ENCODE measurements at regions not wholly inside any gene's neighbourhood (a gene's known extent, or its start where the extent isn't known, plus 50 kb on each side); places are given as distances from the start of the nearest gene placed in this dataset.

DNA sequence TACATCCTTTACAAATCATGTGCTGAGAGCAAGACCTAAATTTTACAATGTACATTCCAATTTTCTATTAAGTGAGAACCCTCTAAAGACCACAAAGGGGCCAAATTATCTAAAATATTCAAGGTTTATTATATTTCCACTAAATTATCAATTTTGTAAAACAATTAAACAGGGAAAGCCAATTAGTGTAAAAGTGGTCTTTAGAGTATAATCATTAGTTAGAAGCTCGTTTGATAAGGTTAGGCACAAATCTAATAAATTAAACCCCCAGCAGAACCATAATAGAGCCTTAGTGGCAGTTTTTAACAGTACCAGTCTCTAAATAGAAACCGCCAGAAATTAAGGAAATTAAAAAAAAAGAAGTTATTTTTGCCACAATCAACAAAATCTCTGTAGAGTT, 249.1 kb upstream of the MANEA start:
- Histone ChIP-seq H2AFZ (ENCODE audit: low read length) (no peak overlapping the region), H4K91ac (replicated peaks; ENCODE audit: insufficient read length, low read length) (no peak overlapping the region), H3K27me3 (replicated peaks in 1 of 4; ENCODE audit: control insufficient read depth in 3 of 4, extremely low read depth in 1 of 4, insufficient read depth in 3 of 4, low read length in 3 of 4) (no peaks in the 10 kb centered on the region), H4K20me1 (replicated peaks in 1 of 2; ENCODE audit: control insufficient read depth in 1 of 2, insufficient read depth in 2 of 2, low read length in 2 of 2) (no peaks in the 10 kb centered on the region), H3K4ac (replicated peaks; ENCODE audit: insufficient read length, low read depth, low read length) (no peak overlapping the region), H3K79me1 (ENCODE audit: low read depth, low read length) (no peaks in the 10 kb centered on the region), H3K18ac (ENCODE audit: extremely low read depth, low read length) (no peak overlapping the region), H2BK5ac (ENCODE audit: low read depth, low read length) (no peak overlapping the region), H3K9me3 (ENCODE audit: insufficient read depth in 2 of 2, low read depth in 1 of 2, low read length in 1 of 2) (no peaks in the 10 kb centered on the region), H2AK5ac (ENCODE audit: low read depth, low read length) (no peak overlapping the region), H2BK12ac (ENCODE audit: low read depth, low read length) (no peak overlapping the region), H3K23me2 (ENCODE audit: low read depth, low read length) (no peaks in the 10 kb centered on the region), H3K9ac (replicated peaks in 1 of 4; ENCODE audit: extremely low read depth in 1 of 4, low read depth in 3 of 4, low read length in 3 of 4) (no peak overlapping the region), H4K8ac (ENCODE audit: extremely low read depth, insufficient read depth, low read length) (no peak overlapping the region), H3K79me2 (ENCODE audit: control insufficient read depth in 1 of 2, insufficient read depth in 2 of 2, low read length in 2 of 2) (no peaks in the 10 kb centered on the region), H3K4me2 (ENCODE audit: insufficient read depth in 1 of 2, low read depth in 2 of 2, low read length in 2 of 2) (no peak overlapping the region), H3K27ac (ENCODE audit: low read depth, low read length) (no peak overlapping the region), H3K4me1 (replicated peaks in 1 of 4; ENCODE audit: control insufficient read depth in 3 of 4, insufficient read depth in 4 of 4, low read length in 3 of 4) (no peaks in the 10 kb centered on the region), H2BK120ac (replicated peaks; ENCODE audit: low read depth, low read length) (no peak overlapping the region), H3K14ac (ENCODE audit: insufficient read length) (no peak overlapping the region), H4K5ac (ENCODE audit: insufficient read length, low read depth, low read length) (no peak overlapping the region), H3K56ac (replicated peaks; ENCODE audit: insufficient read length, low read depth, low read length) (no peak overlapping the region), H3K23ac (ENCODE audit: insufficient read length) (no peak overlapping the region), H2BK15ac (ENCODE audit: low read length) (no peak overlapping the region), H2BK20ac (ENCODE audit: low read length) (no peak overlapping the region), H3K36me3 (ENCODE audit: control insufficient read depth in 2 of 4, insufficient read depth in 4 of 4, low read length in 3 of 4) (no peaks in the 10 kb centered on the region), H3K4me3 (ENCODE audit: extremely low read depth in 1 of 4, insufficient read depth in 2 of 4, low read depth in 3 of 4, low read length in 4 of 4) (no peak overlapping the region)
- CTCF ChIA-PET (ENCODE audit: partially characterized antibody), result no interaction called here
- FAIRE-seq (no peak), DNase-seq (ENCODE audit: low read depth in 1 of 2, low spot score in 2 of 2) (no peak)
- POLR2A ChIA-PET (ENCODE audit: partially characterized antibody), result no interaction called here
- WGBS, 2 experiments (ENCODE audit: extremely low coverage in 1 of 2, insufficient coverage in 1 of 2, insufficient read length in 1 of 2, insufficient replicate concordance in 2 of 2, low coverage in 1 of 2, low lambda C conversion rate in 2 of 2, missing lambda C conversion rate in 1 of 2), result 62% methylated on average over 2 of the region's 2 CpGs; no CpG with 5 or more reads in 1 of the 2 experiments
- TF ChIP-seq SIRT6 (IDR thresholded peaks at IDR 0.05; ENCODE audit: low read length) (no peak), CHD1 (IDR thresholded peaks at IDR 0.05; ENCODE audit: low read depth, low read length) (no peak), JUN (IDR thresholded peaks at IDR 0.05; ENCODE audit: low read depth, low read length) (no peak), KDM4A (IDR thresholded peaks at IDR 0.05; ENCODE audit: low read depth, low read length, severe bottlenecking) (no peak), CEBPB (IDR thresholded peaks at IDR 0.05; ENCODE audit: low read depth, low read length) (no peak), RNF2 (IDR thresholded peaks at IDR 0.05; ENCODE audit: borderline replicate concordance, low read depth, low read length, missing control alignments, poor library complexity, severe bottlenecking) (no peak), TBP (IDR thresholded peaks at IDR 0.05; ENCODE audit: low read depth, low read length) (no peak), BACH1 (IDR thresholded peaks at IDR 0.05; ENCODE audit: low read length) (no peak), TAF1 (IDR thresholded peaks at IDR 0.05; ENCODE audit: low read depth, low read length) (no peak), NANOG (IDR thresholded peaks at IDR 0.05; ENCODE audit: insufficient read depth, low read depth, low read length, poor library complexity, severe bottlenecking) (no peak)
- TF ChIP-seq, protein P1, sequence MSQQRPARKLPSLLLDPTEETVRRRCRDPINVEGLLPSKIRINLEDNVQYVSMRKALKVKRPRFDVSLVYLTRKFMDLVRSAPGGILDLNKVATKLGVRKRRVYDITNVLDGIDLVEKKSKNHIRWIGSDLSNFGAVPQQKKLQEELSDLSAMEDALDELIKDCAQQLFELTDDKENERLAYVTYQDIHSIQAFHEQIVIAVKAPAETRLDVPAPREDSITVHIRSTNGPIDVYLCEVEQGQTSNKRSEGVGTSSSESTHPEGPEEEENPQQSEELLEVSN (IDR thresholded peaks at IDR 0.05), result no peak
- TF ChIP-seq, protein P2, sequence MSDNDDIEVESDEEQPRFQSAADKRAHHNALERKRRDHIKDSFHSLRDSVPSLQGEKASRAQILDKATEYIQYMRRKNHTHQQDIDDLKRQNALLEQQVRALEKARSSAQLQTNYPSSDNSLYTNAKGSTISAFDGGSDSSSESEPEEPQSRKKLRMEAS (IDR thresholded peaks at IDR 0.05), result no peak
